K562 (cell line): ENCODE measurements at regions not wholly inside any gene's neighbourhood (a gene's known extent, or its start where the extent isn't known, plus 50 kb on each side); places are given as distances from the start of the nearest gene placed in this dataset.

Experiments
- ATAC-seq: fragments of 200-7000 bp; cut with Tn5 transposase; 3 replicates; pipeline ENCODE4 v1.9.1; 2020; ENCODE audit warnings: moderate library complexity
- BruUV-seq: library from RNA; stranded (reverse); fragments of 400-500 nt; replicated peaks from 2 replicates; lab custom pipeline; 2021; lab: Mats Ljungman, UMichigan
- CTCF ChIA-PET: fragments of 300-600 bp; formaldehyde crosslinking; extraction: SDS; loops from one replicate; lab custom pipeline; 2021; ENCODE audit warnings: low intra/inter-chr PET ratio; lab: Yijun Ruan, JAX
- POLR2A ChIA-PET: fragments of 300-600, 350-650 bp; sonication (Branson Sonifier 250); formaldehyde crosslinking; extraction: SDS; loops from one replicate; lab custom pipeline; 2021; ENCODE audit warnings: antibody characterized with exemption, inconsistent platforms; lab: Yijun Ruan, JAX
- DNase-seq, 4 experiments: peaks; one replicate each; pipeline versions ENCODE4 v3.0.0 to v3.0.0-alpha.2; 2011 to 2018; ENCODE audit warnings: low spot score in 3 of 4, mixed read lengths in 3 of 4; ENCODE audit errors: extremely low read depth in 1 of 4
- FAIRE-seq: peaks from 2 replicates; lab custom pipeline; 2011; peaks lifted over from hg19 to GRCh38; lab: Jason Lieb, UNC
- H2AFZ ChIP-seq: 2 replicates; pipeline ENCODE4 v1.6.0; 2011; ENCODE audit warnings: low read depth, low read length, control low read depth, inconsistent platforms
- H3K27ac ChIP-seq: fragments of 200-600 bp; 3 replicates; pipeline ENCODE4 v1.8.0; 2011; ENCODE audit warnings: low read depth, mild to moderate bottlenecking, control low read depth, inconsistent platforms, low read length, moderate library complexity, mixed read lengths; ENCODE audit errors: extremely low read depth
- H3K27me3 ChIP-seq, 2 experiments: fragments of 300-600 bp in 1 of 2; 2 replicates in 1 of 2; 3 replicates in 1 of 2; pipeline versions ENCODE4 v1.6.0 to v1.8.0; 2011; ENCODE audit warnings: inconsistent platforms in 2 of 2, low read length in 2 of 2, mild to moderate bottlenecking in 1 of 2, mixed read lengths in 1 of 2, moderate library complexity in 1 of 2; ENCODE audit not compliant: control insufficient read depth in 2 of 2, insufficient read depth in 2 of 2
- H3K36me3 ChIP-seq: fragments of 300-600 bp; 3 replicates; pipeline ENCODE4 v1.8.0; 2011; ENCODE audit warnings: mild to moderate bottlenecking, low read length, inconsistent platforms; ENCODE audit not compliant: control insufficient read depth, insufficient read depth
- H3K4me1 ChIP-seq, 2 experiments: fragments of 200-600 bp in 1 of 2; replicated peaks in 1 of 2; 2 replicates in 1 of 2; 3 replicates in 1 of 2; pipeline versions ENCODE4 v1.5.1 to v1.8.0; 2011; ENCODE audit warnings: inconsistent platforms in 2 of 2, low read length in 2 of 2, mild to moderate bottlenecking in 1 of 2, mixed read lengths in 1 of 2, moderate library complexity in 1 of 2; ENCODE audit not compliant: control insufficient read depth in 2 of 2, insufficient read depth in 2 of 2
- H3K4me2 ChIP-seq: 2 replicates; pipeline ENCODE4 v1.6.1; 2011; ENCODE audit warnings: low read length, control low read depth, inconsistent platforms, mixed read lengths; ENCODE audit not compliant: insufficient read depth
- H3K4me3 ChIP-seq: fragments of 200-600 bp; sonication (generic), shearing (Covaris generic); 2 replicates; pipeline ENCODE4 v1.5.1; 2016; ENCODE audit warnings: control low read depth, inconsistent platforms
- H3K79me2 ChIP-seq: fragments of 200-600 bp; 3 replicates; pipeline ENCODE4 v1.8.0; 2011; ENCODE audit warnings: low read length, inconsistent platforms; ENCODE audit not compliant: control insufficient read depth, insufficient read depth
- H3K9ac ChIP-seq, 2 experiments: 2 replicates each; pipeline versions ENCODE4 v1.6.0 to v1.6.1; 2011; ENCODE audit warnings: low read depth in 2 of 2, low read length in 2 of 2, control low read depth in 1 of 2, inconsistent platforms in 1 of 2, mild to moderate bottlenecking in 1 of 2, mixed read lengths in 1 of 2; ENCODE audit not compliant: insufficient read depth in 1 of 2
- H3K9me1 ChIP-seq: one replicate; pipeline ENCODE4 v1.6.0; 2011; ENCODE audit warnings: inconsistent platforms, mild to moderate bottlenecking, low read length, moderate library complexity; ENCODE audit not compliant: control insufficient read depth, insufficient read depth
- H3K9me3 ChIP-seq: replicated peaks from 2 replicates; pipeline ENCODE4 v1.5.1; 2011; ENCODE audit warnings: low read depth, low read length, inconsistent platforms; ENCODE audit not compliant: control insufficient read depth, insufficient read depth
- H4K20me1 ChIP-seq: replicated peaks from 2 replicates; pipeline ENCODE4 v1.6.1; 2011; ENCODE audit warnings: low read length, inconsistent platforms, mixed read lengths; ENCODE audit not compliant: control insufficient read depth, insufficient read depth
- CTCF ChIP-seq, 3 experiments: IDR thresholded peaks in 2 of 3; conservative IDR thresholded peaks in 1 of 3; 2 replicates each; pipeline ENCODE4 v1.5.1; 2011 to 2012; ENCODE audit warnings: low read length in 3 of 3, mild to moderate bottlenecking in 3 of 3, control low read depth in 2 of 3, improper control_type of control experiment in 1 of 3, inconsistent platforms in 1 of 3, low read depth in 1 of 3, mixed read lengths in 1 of 3, moderate library complexity in 1 of 3; ENCODE audit not compliant: insufficient read depth in 2 of 3
- JUN ChIP-seq, 2 experiments: sonication (generic) in 1 of 2; formaldehyde crosslinking in 1 of 2; IDR thresholded peaks; 2 replicates each; pipeline versions ENCODE4 v1.6.1 to v1.8.0; 2012 to 2022; ENCODE audit warnings: borderline replicate concordance in 2 of 2, mild to moderate bottlenecking in 2 of 2, improper control_type of control experiment in 1 of 2, low read depth in 1 of 2, low read length in 1 of 2, missing genetic modification reagents in 1 of 2
- WGBS: fragments of 100-300 bp; shearing (Covaris generic); methylation state at CpG from one replicate; pipeline ENCODE4 v1.1.6; 2016; ENCODE audit warnings: low coverage, mixed read lengths; ENCODE audit not compliant: insufficient coverage; ENCODE audit errors: missing lambda C conversion rate; 5-methylcytosine and 5-hydroxymethylcytosine counted together
- in situ Hi-C: fragments of 300-500 bp; cut with MboI; formaldehyde crosslinking; loops from 4 replicates; pipeline ENCODE4 v1.15.0; 2018; ENCODE audit warnings: inconsistent platforms, mixed read lengths
- intact Hi-C: fragments of 100-400 bp; cut with micrococcal nuclease; formaldehyde crosslinking; loops from 2 replicates; pipeline ENCODE4 v1.14.2; 2022

DNA sequence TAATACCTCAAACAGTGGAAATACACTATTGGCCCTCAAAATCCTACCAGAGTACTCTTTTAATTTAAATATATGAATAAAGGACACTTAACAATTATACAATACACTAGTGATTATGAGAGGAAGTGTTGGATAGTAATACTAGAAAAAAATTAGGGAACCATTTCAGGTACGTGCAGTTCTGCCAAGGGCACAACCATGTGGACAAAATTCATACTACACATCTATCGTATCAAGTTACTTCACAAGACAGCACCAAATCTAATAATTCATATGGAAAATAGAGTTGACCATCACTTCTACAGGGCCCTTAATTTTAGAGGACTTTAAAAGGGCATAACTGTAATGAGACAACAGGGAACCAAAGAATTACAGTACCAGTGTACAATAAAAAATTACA lies 69.2 kb upstream of the ZCCHC13 start:
- ChIA-PET POLR2A (interaction anchor here (0.5 kb wide), 1 partner anchor 342 kb away, joined by 6 read pairs; no protein-coding TSS in a partner anchor), CTCF (no interaction called here)
- Histone ChIP-seq H4K20me1 (no peaks in the 10 kb centered on the region), H3K27ac (no peak overlapping the region), H3K4me2 (no peak overlapping the region), H3K9me3 (no peaks in the 10 kb centered on the region), H3K9ac (no peak overlapping the region), H3K36me3 (no peaks in the 10 kb centered on the region), H3K79me2 (no peaks in the 10 kb centered on the region; the same call in 2 of the 3 replicates), H3K4me3 (no peak overlapping the region), H3K27me3 (no peaks in the 10 kb centered on the region), H3K9me1 (no peaks in the 10 kb centered on the region), H3K4me1 (no peaks in the 10 kb centered on the region), H2AFZ (no peak overlapping the region)
- FAIRE-seq (no peak), ATAC-seq (peak; percentile 76; the same call in 2 of the 3 replicates), DNase-seq (no peak)
- 14% methylated on average over 2 of the region's 2 CpGs for WGBS
- TF ChIP-seq JUN (IDR thresholded peaks at IDR 0.05; ENCODE audit: borderline replicate concordance, low read depth, low read length) (no peak), JUN (CRISPR knock-in tag; IDR thresholded peaks at IDR 0.05; ENCODE audit: borderline replicate concordance) (no peak), CTCF (IDR thresholded peaks at IDR 0.05 in 2 of 3, conservative IDR thresholded peaks at IDR 0.05 in 1 of 3; ENCODE audit: insufficient read depth in 2 of 3, low read depth in 1 of 3, low read length in 3 of 3) (peak in 1 of 3 experiments; percentile 34; a peak in 2 of 6 replicates)
- in situ Hi-C loops (no loop called here), intact Hi-C loops (loop anchor here (10.0 kb wide), 1 partner anchor 60 kb away; no protein-coding TSS in a partner anchor)
- BruUV-seq, result no TSS peak
